ENCODE measurements at regions not wholly inside any gene's neighbourhood (a gene's known extent, or its start where the extent isn't known, plus 50 kb on each side); places are given as distances from the start of the nearest gene placed in this dataset.

DNA sequence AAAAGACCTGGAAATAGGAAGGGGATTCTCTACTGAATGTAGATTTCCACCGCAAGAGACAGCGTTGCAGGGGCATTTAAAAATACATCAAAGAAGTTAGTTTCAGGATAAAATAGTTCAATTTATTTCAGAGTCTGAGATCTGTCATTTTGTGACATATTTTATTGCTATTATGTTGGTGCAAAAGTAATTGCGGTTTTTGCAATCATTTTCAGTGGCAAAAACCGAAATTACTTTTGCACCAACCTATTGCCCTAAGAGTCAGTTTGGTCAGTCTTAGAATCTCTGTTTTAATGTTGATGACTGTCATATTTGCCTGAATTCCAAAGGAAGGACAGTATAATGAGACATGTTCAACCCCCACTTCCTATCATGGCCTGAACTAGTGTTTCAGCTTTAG, 219.5 kb upstream of the CDH10 start:
- TF ChIP-seq, protein P1, sequence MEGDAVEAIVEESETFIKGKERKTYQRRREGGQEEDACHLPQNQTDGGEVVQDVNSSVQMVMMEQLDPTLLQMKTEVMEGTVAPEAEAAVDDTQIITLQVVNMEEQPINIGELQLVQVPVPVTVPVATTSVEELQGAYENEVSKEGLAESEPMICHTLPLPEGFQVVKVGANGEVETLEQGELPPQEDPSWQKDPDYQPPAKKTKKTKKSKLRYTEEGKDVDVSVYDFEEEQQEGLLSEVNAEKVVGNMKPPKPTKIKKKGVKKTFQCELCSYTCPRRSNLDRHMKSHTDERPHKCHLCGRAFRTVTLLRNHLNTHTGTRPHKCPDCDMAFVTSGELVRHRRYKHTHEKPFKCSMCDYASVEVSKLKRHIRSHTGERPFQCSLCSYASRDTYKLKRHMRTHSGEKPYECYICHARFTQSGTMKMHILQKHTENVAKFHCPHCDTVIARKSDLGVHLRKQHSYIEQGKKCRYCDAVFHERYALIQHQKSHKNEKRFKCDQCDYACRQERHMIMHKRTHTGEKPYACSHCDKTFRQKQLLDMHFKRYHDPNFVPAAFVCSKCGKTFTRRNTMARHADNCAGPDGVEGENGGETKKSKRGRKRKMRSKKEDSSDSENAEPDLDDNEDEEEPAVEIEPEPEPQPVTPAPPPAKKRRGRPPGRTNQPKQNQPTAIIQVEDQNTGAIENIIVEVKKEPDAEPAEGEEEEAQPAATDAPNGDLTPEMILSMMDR (IDR thresholded peaks at IDR 0.05), result no peak
- TF ChIP-seq POLR2A (IDR thresholded peaks at IDR 0.05; ENCODE audit: low read length) (no peak), NPAS2 (CRISPR knock-in tag; IDR thresholded peaks at IDR 0.05; ENCODE audit: borderline replicate concordance) (no peak), SMC3 (IDR thresholded peaks at IDR 0.05) (no peak)
- TF ChIP-seq, protein P2, sequence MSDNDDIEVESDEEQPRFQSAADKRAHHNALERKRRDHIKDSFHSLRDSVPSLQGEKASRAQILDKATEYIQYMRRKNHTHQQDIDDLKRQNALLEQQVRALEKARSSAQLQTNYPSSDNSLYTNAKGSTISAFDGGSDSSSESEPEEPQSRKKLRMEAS (IDR thresholded peaks at IDR 0.05), result no peak
